HG03378 (cell line): ENCODE measurements at regions not wholly inside any gene's neighbourhood (a gene's known extent, or its start where the extent isn't known, plus 50 kb on each side); places are given as distances from the start of the nearest gene placed in this dataset.
"Not testable (repeated sequence)": the region's sequence is repeated elsewhere in the genome, so short reads cannot be mapped to it uniquely, and the experiment has no call there.

Experiments
- ATAC-seq: cut with Tn5 transposase; IDR thresholded peaks from one replicate; pipeline ENCODE4 v1.9.1; 2021; ENCODE audit warnings: mild to moderate bottlenecking, moderate library complexity; ENCODE audit not compliant: unreplicated experiment

DNA sequence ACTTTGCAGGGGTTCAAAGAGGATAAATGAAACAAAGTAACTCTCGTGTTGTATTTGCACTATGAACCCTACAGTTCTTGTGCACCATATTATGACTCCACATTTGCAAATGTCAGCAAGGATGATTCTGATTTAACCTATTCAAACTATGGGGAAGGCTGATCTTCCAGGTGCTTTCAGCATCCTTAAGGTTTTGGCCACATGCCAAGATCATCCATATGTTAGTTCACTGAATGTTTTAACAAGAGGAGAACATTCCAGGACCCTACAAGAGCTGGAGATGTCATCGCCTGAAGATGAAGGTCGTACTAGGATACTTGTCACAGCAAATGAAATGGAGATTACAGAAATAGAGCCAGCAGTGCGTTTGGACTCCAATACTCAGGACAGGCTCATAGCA lies 114.2 kb downstream of the DHRS2 start:
- ATAC-seq: no peak

DNA sequence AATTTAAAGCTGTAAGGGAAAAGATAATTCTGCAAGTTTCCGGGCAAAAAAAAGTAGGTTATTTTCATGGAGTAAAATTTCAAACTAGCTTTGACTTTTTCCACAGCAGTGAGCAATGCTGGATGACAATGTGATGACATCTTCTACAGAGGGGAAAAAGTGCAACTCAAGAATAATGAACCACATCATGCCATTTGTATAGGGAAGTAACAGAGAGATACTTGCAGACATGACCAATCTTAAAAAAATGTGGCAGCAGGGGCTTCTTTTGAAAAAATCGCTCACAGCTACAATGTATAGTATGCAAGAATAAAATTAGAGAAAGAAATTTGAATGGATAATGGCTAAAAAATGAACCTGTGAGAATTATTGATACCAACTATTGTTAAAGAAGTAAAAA lies 115.5 kb downstream of the DHRS2 start:
- ATAC-seq: no peak

DNA sequence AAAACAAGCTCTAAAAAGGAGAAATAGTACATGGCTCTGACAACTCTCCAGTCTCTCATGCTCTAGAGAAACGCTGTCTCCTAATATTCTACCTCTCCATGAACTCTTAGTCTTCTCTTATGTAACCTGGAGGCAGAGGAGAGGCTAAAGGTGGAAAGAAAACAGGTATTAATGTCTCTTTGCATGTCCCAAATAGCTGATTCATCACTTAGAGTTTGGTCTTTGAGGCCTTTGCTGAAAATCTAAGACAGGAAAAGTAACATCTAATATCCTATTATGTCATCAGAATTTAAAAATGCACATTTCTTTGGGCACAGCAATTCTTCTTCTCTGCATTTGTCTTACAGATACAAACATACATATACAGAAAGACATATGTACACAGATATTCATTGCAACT lies 127.2 kb downstream of the DHRS2 start:
- ATAC-seq: no peak

DNA sequence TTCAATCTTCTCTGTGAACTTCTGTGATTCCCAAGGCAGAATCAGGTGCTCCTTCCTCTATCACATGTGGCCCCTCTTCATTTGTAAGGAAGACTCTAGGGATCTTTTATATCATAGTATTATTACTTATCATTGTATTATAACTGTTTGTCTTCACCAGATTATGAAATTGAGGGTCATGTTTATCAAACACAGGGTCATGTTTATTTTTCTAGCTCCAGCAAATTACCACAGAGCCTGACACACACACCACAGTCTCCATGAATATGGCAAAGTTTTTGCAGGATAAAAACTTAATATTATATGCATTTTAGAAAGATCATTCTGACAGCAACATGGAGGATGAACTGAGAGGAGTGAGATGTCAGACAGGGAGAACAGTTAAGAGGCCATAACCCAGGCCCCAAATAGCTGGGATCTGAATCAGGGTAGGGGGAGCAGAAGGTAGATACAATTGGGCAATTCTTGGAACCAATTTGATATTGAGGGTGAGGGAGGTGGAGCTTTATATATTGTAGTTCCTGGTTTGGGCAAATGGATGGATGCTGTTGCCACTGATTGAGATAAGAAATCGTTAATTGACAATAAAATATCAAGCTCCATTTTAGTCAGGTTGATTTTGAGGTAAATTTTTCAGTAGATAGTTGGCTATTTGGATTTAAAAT lies 130.7 kb downstream of the DHRS2 start:
- ATAC-seq: no peak

DNA sequence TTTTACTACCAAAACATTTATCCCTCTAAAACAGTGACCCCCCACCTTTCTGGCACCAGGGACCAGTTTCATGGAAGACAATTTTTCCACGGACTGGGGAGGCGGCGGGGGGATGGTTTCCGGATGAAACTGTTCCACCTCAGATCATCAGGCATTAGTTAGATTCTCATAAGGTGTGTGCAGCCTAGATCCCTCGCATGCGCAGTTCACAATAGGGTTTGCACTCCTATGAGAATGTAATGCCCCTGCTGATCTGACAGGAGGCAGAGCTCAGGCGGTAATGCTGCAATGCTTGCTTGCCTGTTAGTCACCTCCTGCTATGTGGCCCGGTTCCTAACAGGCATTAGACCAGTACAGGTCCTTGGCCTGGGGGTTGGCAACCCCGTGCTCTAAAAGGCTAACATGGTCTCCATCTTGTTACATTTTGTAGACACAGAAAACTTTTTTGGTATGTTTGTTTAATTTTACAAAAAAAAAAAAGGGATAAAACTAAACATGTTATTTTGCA lies 133.1 kb downstream of the DHRS2 start:
- ATAC-seq: not testable (repeated sequence)

DNA sequence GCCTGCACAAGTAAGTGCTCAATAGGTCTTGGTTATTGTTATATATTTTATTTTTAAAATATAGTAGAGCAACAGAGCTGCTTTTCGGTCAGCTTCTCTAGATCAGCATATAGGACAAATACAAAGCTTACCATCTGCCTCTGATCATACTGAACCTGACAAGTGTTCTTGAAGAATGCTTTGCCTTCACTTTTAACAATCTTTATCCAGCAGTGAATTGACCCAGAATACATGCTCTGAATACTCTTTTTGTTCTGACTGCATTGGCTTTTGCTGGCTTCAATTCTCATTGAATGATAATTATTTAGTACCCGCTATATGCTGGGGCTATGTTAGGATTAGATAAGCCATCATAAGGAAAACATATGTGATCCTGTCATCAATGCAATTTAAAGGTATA lies 137.8 kb downstream of the DHRS2 start:
- no peak for ATAC-seq

DNA sequence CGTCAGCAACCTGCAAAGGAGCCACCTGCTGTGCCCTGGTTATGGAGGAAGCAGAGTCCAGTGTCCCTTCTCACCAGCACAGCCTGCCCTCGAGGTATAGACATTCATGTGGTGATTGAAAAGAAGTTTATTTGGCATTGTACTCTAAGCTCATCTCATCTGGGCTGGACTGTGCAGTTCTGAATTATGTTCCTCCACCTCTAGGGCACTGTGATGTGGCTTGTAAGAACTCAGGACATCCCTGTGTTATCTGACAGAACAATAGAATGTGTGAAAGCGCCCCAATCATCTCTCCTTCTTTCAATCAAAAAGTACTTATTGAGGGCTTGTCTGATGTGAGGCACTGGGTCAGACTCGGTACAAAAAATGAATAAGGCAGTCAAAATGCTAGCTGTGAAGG lies 140.1 kb downstream of the DHRS2 start:
- ATAC-seq: no peak

DNA sequence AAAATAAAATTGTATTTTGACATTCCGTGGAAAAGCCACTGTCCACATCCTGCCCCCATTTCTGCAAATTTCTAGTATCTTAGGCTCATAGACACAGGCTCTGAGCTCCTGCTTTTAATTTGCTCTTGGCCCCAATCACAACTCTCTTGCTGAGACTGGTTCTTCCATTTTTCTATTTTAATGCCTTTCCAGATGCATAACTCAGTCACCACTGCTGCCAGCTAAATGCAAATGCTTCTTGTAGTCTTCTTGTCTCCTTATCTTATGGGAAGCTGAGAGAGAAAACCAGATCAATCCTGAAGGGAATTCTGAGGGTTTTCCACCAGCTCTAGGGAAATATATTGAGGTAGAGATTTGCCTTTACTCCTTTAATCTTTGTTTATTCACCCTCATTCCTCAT lies 149.0 kb downstream of the DHRS2 start:
- ATAC-seq: no peak

DNA sequence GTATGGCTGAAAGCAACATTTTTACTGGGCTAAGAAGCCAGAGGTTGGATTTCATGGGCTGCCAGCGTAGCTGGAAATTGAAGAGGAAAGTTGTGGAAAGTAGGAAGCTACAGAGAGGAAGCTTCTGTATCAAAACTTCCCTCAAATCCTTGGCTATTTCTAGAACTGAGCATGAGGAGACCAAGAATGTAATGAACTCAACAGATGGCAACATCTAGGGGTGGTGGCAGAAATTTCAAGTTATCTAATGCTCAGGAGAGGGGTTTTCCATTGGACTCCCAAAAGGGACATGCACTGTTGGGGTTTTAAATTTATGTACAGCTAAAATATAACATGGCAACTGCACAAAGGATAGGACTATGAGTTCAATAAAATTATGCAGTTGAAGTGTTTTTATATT lies 151.3 kb downstream of the DHRS2 start:
- no peak for ATAC-seq

DNA sequence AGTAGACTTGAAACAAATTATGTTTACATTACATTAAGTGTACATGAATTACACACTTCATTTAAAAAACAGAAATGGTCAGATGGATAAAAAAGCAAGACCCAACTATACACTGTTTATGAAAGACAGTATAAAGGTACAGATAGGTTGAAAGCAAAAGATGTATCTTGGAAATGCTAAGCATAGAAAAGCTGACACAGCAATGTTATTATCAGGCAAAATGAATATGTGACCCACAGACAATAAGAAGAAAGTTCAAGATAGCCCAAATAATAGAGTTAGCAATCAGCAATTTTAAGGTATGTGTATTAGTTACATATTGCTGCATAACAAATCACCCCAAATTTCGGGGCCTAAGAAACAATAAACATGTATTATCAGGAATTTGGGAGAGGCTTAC lies 153.5 kb downstream of the DHRS2 start:
- no peak for ATAC-seq

DNA sequence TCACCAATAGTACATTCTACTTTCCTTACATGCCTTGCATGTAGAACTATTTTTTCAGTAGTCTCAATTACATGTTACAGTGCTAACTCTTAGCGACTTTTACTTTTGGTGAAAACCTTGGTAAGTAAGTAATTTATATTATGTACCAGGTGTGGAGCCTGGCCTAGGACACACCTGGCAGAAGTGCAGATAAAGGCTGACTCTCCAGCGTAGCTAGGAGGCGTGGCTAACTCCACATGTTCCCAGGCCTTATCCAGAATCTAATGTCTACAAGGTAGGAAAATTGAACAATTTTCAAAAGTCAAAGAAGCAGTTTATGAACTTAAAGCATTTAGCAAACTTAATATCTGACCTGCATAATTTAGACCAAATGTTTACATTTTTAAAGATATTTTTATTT lies 157.4 kb downstream of the DHRS2 start:
- no peak for ATAC-seq

DNA sequence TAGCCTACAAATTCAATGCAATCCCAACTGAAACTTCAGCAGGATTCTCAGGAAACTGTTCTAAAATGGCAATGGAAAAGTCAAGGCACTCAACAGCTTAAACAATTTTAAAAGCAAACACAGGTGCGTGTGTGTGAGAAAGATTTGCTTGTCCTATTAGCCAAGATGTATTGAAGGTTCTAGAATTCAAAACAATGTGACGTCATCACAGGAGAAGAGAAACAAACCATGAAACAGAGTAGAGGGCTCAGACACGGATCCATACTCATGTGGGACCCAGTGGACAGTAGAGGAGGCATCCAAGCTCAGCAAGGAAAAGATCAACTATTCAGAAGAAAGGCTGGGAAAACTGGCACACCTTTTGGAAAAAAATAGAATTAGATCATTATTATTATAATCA lies 152.8 kb upstream of the DHRS4 start:
- no peak for ATAC-seq

DNA sequence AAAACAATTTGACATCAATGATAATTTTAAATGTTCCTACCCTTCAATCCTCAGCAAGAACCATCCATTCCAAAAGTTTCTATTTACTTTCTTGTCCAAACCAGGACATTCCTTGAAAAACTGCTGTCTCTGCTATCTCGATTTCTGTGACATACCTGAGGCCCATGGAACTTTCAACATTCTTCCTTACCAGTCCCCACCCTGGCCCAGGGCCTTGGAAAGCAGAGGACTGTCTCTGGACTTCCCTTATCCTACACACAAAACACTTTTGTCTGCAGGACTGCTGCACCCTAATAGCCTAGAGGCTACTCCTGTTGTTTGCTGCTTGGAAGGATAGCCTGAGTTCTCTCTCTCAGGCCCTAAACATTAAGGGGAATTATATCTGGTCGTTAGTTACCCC lies 151.8 kb upstream of the DHRS4 start:
- no peak for ATAC-seq

DNA sequence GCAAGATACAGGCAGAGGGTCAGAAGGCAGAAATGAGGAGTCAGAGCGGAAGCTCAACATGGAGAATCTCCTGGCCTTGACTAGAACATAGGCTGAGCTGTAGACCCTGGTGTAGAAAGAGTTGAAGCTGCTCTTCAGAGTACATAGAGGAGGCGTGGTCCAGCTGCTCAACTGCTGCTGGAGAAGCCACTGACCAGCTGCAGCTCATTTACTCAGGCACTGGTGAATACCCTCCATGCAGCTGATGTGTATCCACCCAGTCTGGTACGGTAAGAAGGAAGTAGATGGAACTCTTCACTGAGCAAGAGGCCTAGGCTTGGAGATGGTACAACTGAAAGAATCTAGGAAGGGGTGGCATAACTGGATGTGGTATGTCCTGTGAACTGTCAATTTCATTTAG lies 148.8 kb upstream of the DHRS4 start:
- ATAC-seq: no peak

DNA sequence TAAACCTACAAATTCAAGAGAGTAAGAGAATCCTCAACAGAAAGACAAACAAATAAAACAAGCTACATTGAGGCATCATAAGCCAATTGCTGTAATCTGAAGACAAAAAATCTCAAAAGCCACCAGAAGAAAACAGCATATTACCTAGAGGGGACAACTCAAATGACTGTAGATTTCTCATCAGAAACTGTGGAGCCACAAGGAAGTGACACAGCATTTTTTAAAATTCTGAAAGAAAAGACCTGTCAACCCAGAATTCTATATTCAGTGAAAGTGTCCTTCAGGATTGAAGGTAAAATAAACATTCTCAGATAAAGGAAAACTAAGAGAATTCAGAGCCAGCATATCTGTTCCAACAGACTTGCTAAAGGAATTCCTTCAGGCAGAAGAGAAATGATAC lies 147.8 kb upstream of the DHRS4 start:
- no peak for ATAC-seq

DNA sequence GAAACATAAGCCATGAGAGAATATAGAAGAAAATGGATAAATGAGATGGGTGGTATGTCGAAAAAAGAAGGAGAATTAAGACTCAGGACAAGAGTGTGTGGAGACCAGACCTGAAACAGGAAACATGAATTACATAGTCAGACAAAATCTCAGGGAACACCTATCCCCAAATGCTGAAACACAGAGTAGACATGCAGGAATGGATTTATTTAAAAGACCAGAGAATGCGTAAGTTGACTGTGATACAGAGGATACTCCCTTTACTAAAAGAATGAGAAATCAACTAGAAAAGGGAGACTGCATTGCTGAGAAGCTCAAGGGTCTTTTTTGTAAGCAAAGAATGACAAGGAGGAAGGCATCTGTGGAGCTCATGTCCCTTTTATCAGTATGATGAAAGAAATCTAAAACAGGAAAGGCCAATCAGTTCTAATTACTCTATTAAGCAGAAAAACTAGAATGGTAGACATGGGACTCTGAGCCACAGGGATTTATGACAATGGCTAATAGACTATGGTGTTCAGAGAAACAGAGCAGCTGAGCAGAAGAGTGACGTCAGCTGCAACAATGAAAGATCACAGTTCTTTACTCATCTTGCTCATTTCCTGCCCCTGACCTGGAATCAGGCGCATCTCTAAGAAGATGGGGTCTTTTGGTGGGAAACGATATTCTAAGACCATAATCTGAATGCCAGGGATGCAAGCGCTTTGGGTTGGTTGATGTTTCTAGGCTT lies 138.9 kb upstream of the DHRS4 start:
- ATAC-seq: no peak

DNA sequence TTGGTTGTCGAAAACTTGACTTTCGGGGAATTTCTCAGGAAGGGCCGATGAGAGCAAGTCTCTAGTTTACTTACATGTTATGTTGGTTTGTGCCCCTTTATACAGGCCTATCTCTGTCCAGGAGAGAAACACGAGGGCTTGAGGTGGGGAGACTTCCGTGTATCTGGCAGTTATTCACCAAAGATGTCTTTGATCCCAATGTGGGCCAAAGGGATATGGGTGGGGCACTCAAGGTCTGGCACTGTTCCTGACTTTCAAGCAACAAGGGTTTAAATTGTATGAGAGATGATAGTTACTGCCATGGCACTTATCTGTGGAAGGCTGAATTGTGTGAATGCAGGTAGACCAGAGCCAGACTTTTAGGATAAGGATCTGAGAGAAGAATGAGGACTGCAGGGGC lies 137.2 kb upstream of the DHRS4 start:
- no peak for ATAC-seq

DNA sequence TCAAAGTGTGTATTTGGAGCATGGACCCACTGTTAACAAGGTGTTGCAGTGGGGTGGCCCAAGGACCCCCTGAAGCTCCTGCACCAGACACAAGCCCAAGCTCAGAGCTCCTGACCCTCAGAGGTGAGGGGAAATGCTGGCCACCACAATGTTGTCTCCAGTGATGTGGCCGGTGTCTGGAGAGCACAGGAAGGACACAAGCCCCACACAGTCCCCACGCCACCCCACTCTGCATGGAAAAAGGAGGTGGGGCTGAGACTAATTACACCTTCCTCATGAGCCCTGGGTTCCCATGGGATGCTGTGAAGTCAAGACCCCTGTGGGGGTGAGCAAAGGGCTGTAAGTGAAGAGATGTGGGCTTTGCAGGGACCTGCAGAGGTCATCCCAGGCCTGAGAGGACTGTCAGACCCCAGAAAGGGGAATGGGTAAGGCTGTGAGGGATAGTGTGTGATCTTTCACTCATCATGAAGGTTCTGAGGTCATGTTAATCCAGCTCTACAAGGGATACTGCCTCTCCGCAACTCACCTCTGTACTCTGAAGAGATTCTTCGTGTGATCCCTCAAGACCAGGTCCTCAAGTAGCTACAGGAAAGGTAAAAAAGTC lies 136.3 kb upstream of the DHRS4 start:
- ATAC-seq: no peak

DNA sequence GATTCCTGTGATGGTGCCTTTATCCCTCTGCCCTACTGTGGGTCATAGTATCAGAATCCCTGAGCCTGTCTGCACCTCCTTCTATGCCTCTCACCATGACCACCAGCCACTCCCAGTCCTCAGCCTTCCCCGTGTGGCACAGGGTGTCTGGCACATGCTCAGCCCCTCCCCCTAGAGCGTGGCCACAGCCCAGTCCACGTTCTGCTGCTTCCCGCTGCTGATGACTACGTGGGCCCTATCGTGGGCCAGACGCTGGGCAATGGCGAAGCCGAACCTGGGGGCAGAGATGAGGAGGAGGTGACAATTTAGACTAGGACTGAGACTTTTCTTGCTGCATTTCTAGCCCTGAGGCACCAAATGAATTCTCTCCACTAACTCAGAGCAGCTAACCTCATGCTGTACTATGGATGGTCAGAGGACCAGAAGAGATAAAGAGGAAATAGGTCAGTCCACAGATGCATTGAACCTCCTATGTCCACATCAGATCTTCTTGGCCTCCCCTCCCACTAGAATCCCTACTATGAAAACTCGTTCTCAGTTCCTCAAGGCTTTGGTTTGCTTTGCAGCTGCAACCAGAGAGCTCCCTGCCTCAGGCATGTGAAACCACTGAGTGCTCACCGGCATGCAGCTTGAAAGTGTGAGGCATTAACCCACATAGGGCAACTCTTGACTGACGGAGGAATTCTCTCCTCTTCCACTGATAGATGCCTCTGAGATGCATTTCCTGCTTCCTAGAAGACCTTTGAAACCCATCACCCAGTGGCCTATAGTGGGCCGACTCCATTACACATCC lies 126.3 kb upstream of the DHRS4 start:
- ATAC-seq: no peak

DNA sequence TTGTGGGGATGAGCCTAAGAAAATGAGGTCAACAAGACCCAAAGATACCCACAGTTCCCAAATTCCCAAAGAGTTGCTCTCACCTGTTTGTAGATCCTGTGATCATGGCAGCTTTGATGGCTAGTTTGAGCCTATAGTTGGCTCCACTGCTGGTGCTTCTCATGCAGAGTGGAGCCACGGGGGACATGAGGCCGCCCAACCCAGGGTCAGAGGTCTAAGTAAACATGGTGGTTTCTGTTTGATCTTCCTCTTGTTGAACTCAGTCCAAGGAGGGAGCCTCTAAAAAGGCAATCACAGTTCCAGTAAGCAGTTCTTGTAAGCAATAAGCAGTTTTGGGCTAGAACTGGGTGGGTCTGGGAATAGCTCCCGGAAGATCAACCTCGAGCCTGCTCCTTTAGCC lies 125.6 kb upstream of the DHRS4 start:
- no peak for ATAC-seq

DNA sequence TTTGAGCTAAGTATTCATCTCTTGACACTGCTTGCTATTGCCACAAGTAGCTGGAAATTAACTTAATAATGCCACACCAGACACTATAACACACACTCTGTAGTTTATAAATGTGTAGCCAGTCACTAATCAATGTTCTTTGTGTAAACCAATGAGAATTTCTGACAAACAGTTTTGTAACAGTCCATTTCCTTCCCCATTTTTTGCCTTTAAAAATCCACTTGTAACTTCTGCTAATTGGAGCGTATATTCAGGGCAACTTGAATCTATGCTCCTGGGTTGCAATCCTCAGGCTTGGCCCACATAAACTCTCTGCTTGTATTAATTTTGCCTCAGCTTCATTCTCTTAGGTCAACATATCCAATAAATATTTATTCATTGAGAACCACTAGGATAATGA lies 125.0 kb upstream of the DHRS4 start:
- no peak for ATAC-seq
